Duodenal mucosa (tissue), 2 donors: ENCODE measurements at regions not wholly inside any gene's neighbourhood (a gene's known extent, or its start where the extent isn't known, plus 50 kb on each side); places are given as distances from the start of the nearest gene placed in this dataset.

Experiments used
- H3K27ac ChIP-seq: one replicate; pipeline ENCODE4 v1.7.0; 2013; ENCODE audit warnings: low read depth, low read length
- H3K27me3 ChIP-seq, 2 donors: one replicate each; pipeline ENCODE4 v1.7.0; 2013; ENCODE audit warnings: low read length in 2 of 2, control low read depth in 1 of 2; ENCODE audit not compliant: insufficient read depth in 2 of 2, control insufficient read depth in 1 of 2
- H3K36me3 ChIP-seq, 2 donors: one replicate each; pipeline ENCODE4 v1.7.0; 2013; ENCODE audit warnings: low read length in 2 of 2, control low read depth in 1 of 2; ENCODE audit not compliant: insufficient read depth in 2 of 2, control insufficient read depth in 1 of 2
- H3K4me1 ChIP-seq, 2 donors: one replicate each; pipeline ENCODE4 v1.7.0; 2013; ENCODE audit warnings: low read length in 2 of 2, control low read depth in 1 of 2; ENCODE audit not compliant: insufficient read depth in 2 of 2, control insufficient read depth in 1 of 2
- H3K4me3 ChIP-seq, 2 donors: one replicate each; pipeline ENCODE4 v1.7.0; 2013; ENCODE audit warnings: low read length in 2 of 2, low read depth in 1 of 2
- H3K9ac ChIP-seq, 2 donors: one replicate each; pipeline ENCODE4 v1.7.0; 2013; ENCODE audit warnings: low read length in 2 of 2, low read depth in 1 of 2
- H3K9me3 ChIP-seq, 2 donors: one replicate each; pipeline ENCODE4 v1.7.0; 2013; ENCODE audit warnings: low read length in 2 of 2, control low read depth in 1 of 2; ENCODE audit not compliant: control insufficient read depth in 1 of 2

GRCh38 chr5:175163586-175164275 is 280.3 kb downstream of the DRD1 start:
- H3K27me3 ChIP-seq, result peaks cover 0 to 3% of the 10 kb centered on the region in 2 donors
- H3K9ac ChIP-seq, result no peak overlapping the region
- no peaks in the 10 kb centered on the region for H3K4me1 ChIP-seq
- no peak overlapping the region for H3K4me3 ChIP-seq
- H3K9me3 ChIP-seq, result no peaks in the 10 kb centered on the region
- no peaks in the 10 kb centered on the region for H3K36me3 ChIP-seq
- H3K27ac ChIP-seq, result no peak overlapping the region

GRCh38 chr5:175162036-175162435 is 281.9 kb downstream of the DRD1 start:
- Histone ChIP-seq H3K9me3 (no peaks in the 10 kb centered on the region), H3K36me3 (no peaks in the 10 kb centered on the region), H3K4me3 (no peak overlapping the region), H3K27me3 (peaks cover 0 to 3% of the 10 kb centered on the region in 2 donors), H3K4me1 (no peaks in the 10 kb centered on the region), H3K9ac (no peak overlapping the region), H3K27ac (no peak overlapping the region)

GRCh38 chr5:175159956-175160355 is 284.0 kb downstream of the DRD1 start:
- no peak overlapping the region for H3K27ac ChIP-seq
- H3K4me1 ChIP-seq, result no peaks in the 10 kb centered on the region
- H3K9ac ChIP-seq, result no peak overlapping the region
- no peaks in the 10 kb centered on the region for H3K9me3 ChIP-seq
- peaks cover 0 to 1% of the 10 kb centered on the region in 2 donors for H3K27me3 ChIP-seq
- no peak overlapping the region for H3K4me3 ChIP-seq
- no peaks in the 10 kb centered on the region for H3K36me3 ChIP-seq

GRCh38 chr5:175148636-175149172 is 295.3 kb downstream of the DRD1 start:
- Histone ChIP-seq H3K4me1 (no peaks in the 10 kb centered on the region), H3K9ac (no peak overlapping the region), H3K27me3 (no peaks in the 10 kb centered on the region), H3K36me3 (no peaks in the 10 kb centered on the region), H3K4me3 (no peak overlapping the region), H3K9me3 (peaks cover 7 to 9% of the 10 kb centered on the region in 2 donors), H3K27ac (no peak overlapping the region)

- no peaks in the 10 kb centered on the region for H3K36me3 ChIP-seq
- no peak overlapping the region for H3K27ac ChIP-seq
- H3K9ac ChIP-seq, result no peak overlapping the region
- no peak overlapping the region for H3K4me3 ChIP-seq
- peaks cover 7 to 9% of the 10 kb centered on the region in 2 donors for H3K9me3 ChIP-seq
- H3K27me3 ChIP-seq, result no peaks in the 10 kb centered on the region
- H3K4me1 ChIP-seq, result no peaks in the 10 kb centered on the region
Measured at GRCh38 chr5:175146733-175147132, 297.2 kb downstream of the DRD1 start.

DNA sequence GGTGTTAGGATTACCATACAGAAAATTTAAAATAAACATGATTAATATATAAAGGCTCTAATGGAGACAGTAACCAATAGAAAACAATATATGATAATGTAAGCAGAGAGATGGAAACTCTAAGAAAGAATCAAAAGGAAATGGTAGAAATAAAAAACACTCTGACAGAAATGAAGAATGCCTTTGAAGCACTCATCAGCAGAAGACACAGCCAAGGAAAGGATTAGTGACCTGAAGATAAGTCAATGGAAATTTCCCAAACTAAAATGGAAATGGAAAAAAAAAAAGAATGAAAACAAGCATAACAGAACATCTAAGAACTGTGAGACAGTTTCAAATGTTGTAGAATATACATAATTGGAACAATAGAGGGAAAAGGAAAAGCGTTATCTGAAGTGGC is 302.6 kb downstream of the DRD1 start:
- Histone ChIP-seq H3K27me3 (no peaks in the 10 kb centered on the region), H3K9me3 (peaks cover under 1 to 3% of the 10 kb centered on the region in 2 donors), H3K4me3 (no peak overlapping the region), H3K27ac (no peak overlapping the region), H3K9ac (no peak overlapping the region), H3K4me1 (no peaks in the 10 kb centered on the region), H3K36me3 (no peaks in the 10 kb centered on the region)

DNA sequence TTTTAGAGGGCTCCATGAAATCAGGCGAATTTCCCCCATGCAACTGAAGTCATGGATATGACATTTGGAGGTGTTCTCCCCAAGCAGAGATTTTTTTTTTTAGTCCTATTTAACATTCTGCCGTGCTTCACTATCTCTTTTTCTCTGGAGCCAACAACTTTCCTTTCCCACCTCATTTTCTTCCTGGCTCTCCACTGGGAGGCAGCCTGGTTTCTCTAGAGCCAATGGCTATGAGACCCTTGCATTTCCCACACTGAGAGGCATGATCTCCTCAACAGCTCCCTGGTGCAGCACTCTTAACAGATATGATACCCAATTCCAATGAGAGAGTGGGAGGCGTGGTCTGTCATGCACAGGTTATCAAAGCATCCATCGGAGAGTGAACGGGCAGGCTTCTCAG is 310.8 kb downstream of the DRD1 start:
- no peaks in the 10 kb centered on the region for H3K27me3 ChIP-seq
- H3K9ac ChIP-seq, result no peak overlapping the region
- peaks cover 0 to 4% of the 10 kb centered on the region in 2 donors for H3K9me3 ChIP-seq
- no peak overlapping the region for H3K4me3 ChIP-seq
- no peaks in the 10 kb centered on the region for H3K4me1 ChIP-seq
- H3K36me3 ChIP-seq, result no peaks in the 10 kb centered on the region
- no peak overlapping the region for H3K27ac ChIP-seq

DNA sequence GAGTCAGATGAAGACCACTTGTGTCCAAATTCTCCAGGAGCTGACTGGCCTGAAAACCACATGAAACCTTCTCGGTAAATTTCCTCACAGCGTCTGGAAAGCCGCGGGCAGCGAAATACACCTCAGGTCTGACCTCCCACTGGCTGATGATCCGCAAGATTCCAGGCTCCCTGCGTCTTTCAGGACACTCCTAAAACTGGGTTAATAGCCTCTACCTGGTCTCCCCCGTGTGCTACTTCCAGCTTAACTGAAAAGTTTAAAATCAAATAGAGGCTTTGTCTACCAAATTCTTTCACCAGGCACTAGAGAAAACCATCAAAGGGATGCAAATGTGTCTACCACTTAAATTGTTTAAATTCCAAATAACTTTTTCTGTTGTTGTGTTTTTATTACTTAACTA is 312.6 kb downstream of the DRD1 start:
- H3K4me3 ChIP-seq, result no peak overlapping the region
- H3K9me3 ChIP-seq, result peaks cover 0 to 4% of the 10 kb centered on the region in 2 donors
- no peaks in the 10 kb centered on the region for H3K36me3 ChIP-seq
- H3K9ac ChIP-seq, result no peak overlapping the region
- H3K27me3 ChIP-seq, result no peaks in the 10 kb centered on the region
- H3K4me1 ChIP-seq, result no peaks in the 10 kb centered on the region
- H3K27ac ChIP-seq, result no peak overlapping the region

DNA sequence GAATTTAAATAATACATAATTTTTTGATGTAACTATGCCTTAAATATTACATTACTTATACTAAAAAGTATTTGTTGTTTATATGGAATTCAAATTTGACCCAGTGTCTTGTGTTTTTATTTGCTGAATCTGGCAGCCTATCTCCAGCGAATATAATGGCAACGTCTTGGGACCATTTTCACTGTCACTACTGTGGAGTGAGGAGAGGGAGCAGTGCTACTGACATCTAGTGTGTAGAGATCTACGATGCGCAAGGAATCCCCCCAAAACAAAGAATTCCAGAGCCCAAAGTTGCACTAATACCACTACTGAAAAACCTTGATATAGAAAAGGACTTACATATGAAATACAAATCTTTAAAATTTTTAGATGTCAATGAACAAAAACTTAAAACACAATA is 314.4 kb downstream of the DRD1 start:
- Histone ChIP-seq H3K9me3 (no peaks in the 10 kb centered on the region), H3K4me3 (no peak overlapping the region), H3K4me1 (no peaks in the 10 kb centered on the region), H3K27ac (no peak overlapping the region), H3K36me3 (no peaks in the 10 kb centered on the region), H3K27me3 (no peaks in the 10 kb centered on the region), H3K9ac (no peak overlapping the region)

GRCh38 chr5:175129121-175129520 is 314.9 kb downstream of the DRD1 start:
- H3K36me3 ChIP-seq, result no peaks in the 10 kb centered on the region
- no peaks in the 10 kb centered on the region for H3K9me3 ChIP-seq
- no peaks in the 10 kb centered on the region for H3K4me1 ChIP-seq
- H3K27me3 ChIP-seq, result no peaks in the 10 kb centered on the region
- no peak overlapping the region for H3K4me3 ChIP-seq
- no peak overlapping the region for H3K9ac ChIP-seq
- no peak overlapping the region for H3K27ac ChIP-seq
